Glomerular visceral epithelial cell (primary cell): ENCODE measurements at regions not wholly inside any gene's neighbourhood (a gene's known extent, or its start where the extent isn't known, plus 50 kb on each side); places are given as distances from the start of the nearest gene placed in this dataset.

Experiments
- DNase-seq: peaks from one replicate; pipeline ENCODE4 v3.0.0-alpha.2; 2016; ENCODE audit errors: extremely low spot score

DNA sequence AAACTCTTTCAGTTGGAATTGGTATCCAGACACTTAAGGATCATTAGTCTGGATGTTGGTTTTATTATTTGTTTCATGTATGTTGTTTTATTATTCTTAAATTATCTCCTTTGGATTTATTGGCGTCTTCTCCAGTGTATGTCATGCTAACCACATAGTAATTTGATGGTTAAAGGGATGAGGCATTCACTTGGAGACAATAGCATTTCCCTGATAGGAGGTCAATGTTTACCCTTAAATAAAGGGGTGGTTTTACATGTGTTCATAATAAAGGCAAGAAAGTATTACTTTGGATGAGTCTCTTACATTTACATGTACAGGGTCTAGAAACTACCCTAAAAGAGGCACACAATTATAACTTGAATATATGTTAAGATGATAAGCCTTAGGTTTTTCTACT lies 51.2 kb upstream of the RNF144B start:
- no peak for DNase-seq

DNA sequence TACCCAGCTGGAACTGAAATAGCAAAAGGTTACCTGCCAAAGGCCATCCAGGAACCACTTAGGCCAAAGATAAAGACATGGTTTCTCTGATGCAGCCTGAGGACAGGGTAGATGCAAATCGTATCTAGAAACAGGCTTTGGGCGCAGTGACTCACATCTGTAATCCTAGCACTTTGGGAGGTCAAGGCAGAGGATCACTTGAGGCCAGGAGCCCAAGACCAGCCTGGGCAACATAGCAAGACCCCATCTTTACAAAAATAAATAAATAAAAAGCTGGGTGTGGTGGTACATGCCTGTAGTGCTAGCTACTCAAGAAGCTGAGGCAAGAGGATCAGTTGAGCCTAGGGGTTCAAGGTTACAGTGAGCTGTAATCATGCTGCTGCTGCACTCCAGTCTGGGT lies 52.9 kb upstream of the RNF144B start:
- DNase-seq, result no peak

DNA sequence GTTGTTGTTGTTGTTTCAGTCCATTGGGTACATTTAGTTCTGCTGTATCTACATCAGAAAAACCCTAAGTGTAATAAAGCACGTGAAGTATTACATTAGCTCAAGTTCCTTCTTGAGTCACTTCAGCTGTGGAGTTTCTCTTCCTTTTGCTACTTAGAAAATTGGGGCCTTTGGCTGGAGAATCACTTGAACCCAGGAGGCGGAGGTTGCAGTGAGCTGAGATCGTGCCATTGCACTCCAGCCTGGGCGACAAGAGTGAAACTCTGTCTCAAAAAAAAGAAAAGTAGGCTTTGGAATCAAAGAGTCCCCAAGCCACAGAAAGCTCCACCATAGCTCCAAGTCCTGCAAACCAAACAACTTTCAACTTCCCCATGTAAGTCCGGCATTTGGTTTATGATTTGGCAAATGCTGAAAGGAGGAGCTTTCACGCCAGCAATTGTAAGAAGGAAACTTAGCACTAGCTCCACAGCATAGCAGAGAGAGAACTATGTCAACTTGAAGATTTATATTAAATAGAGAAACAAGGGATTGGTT lies 56.5 kb upstream of the RNF144B start:
- DNase-seq, result no peak

DNA sequence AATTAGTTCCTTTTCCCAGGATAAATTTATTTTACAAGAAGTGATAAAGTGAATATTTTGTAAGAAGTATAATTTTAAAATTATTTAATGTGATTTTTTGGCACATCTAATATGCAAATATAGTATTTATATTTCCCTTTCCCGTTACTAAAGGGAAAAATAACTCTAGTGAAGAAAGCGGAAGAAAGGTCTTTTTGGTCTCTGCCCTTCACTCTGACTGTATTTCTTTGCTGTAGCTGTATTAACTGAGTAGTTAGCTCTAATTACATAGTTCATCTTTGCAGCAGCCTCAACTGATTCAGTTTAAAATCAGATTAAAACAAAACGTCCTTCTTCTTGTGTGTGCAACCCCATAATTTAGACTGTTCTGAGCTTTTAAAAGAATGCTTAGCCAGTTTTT lies 57.4 kb upstream of the RNF144B start:
- no peak for DNase-seq

DNA sequence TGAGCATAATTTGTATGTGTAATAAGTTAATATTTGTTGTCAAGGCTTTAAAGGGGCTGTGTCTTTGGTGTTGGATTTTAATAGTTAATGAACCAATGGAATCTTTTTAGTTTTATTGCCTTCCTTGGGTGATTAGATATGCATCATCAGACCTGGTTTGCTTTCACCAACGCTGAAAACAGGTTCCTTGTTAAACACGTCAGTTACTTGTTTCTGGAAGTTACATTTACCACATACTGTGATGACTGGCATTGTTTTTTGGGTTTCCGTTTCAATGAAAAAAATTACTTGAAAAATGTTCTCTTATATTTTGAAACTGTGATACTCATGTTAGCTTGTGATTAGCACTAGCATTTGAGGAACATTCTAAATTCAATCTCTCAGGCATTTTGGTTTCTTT lies 58.6 kb upstream of the RNF144B start:
- DNase-seq, result no peak

DNA sequence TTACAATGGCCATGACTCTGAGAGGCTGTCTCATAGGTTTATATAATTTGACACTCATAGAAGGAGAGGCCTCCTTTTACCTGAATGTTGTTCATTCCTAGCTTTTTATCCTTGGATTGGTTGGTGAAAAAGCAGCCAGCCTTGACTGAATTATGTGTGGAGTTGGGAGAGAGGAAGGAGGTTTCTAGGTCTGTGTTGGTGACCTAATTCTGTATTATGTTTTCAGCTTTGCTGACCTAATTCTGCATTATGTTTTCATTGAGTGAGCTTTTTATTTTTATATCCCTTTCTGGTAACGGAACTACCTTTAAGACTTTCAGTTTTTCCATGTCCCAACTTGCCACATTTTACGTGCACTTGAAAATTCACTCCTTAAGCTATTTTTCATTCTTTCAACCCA lies 59.1 kb upstream of the RNF144B start:
- DNase-seq, result no peak

DNA sequence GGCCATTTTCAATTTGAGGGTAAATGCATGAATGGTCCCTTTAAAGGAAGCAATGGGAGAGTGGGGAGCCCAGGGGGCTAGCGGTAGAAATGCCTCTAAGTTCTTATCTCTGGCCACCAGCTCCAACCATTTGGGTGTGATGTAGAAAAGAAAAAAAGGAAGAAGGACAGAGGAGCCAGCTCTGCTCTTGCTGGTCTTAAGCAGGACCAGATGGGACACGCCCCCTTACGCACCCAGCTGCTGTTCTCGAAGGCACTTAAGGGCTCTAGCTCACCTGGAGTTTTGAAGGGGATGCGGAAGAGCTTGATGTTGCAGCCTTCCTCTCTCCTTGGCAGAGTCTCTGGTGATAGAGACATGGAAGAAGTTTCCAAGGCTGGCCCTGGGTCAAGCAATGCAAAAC lies 59.5 kb upstream of the RNF144B start:
- no peak for DNase-seq

DNA sequence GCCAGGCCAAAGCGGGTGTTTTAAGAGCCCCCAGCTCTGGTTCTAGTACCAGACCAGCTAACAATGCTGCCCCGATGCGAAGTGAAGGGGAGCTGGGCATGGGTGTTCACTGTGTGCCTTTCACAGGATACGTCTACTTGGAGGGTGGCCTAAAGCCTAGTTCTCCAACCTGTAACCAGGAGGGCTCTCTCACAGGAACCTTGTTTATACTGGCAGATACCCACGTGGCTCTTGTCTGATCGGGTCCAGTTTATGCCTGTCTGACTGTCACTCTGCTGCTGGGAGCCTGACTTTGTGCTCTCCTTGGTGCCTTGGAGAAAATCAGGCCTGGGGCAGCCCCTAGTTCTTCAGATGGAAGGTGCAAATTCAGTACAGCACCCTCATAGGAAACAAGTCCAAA lies 60.2 kb upstream of the RNF144B start:
- DNase-seq, result no peak

DNA sequence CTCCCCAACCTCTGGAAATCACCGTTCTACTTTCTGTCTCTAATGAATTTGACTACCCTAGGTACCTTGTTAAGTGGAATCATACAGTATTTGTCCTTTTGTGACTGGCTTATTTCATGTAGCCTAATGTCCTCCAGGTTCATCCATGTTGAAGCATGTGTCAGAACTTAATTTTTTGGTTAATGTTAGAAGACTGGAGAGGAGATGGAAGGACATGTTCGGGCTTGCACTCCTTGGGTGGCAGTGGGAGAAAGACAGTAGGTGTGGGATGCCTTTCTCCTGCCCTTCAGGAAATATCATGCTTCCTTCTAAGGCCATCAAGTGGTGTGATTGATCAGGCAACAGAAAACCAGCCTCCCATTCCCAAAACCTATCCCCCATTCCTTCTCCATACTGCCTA lies 61.1 kb upstream of the RNF144B start:
- DNase-seq, result no peak

DNA sequence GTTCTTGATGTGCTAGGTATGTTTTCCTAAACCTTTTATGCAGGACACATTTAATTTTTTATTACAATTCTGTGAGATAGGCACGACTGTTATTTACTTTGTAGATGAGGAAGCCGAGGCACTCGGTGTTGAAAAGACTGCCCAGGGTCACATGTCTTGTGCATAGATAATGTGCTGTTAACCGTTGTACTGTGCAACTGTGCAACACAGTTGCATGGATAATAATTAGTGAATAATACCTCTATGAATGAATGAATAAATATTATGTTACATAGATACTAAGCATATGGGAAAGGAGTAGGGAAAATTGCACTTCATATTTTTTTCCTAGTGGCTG lies 60.3 kb upstream of the DEK start:
- no peak for DNase-seq

DNA sequence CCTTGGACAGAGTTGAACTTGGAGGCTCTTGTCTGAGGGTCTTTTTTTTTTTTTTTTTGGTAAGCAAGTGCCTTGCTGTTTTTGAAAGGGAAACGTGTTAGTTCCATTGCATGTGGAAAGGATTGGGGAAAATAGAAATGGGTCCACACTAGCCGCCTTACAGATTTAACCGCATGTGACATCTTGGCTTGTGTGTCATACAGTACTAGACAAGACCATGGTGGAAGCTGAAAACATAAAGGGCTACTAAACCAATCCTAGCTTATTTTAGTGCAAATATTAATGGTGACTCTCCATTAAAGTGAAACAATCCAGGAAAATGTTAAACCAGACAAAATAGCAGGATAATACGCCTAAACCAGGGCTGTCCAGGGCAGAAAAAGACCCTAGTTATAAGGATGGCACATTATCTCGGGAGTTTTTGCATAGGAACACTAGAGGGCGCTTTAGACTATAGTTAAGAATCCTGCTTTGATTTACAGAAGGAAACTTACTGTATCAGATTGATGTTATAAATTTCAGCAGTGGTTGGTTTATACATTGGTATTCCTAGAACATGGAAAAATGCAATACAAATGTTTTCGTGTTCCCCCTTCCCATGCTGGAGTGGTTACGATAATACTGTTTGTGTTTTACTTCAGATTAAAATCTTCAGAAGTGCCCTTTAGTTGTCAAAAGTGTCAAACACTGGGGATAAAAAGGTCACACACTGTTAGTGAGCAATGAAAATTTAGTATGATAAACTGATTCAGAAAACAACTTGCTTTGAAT lies 59.8 kb upstream of the DEK start:
- DNase-seq, result peak; percentile 65

DNA sequence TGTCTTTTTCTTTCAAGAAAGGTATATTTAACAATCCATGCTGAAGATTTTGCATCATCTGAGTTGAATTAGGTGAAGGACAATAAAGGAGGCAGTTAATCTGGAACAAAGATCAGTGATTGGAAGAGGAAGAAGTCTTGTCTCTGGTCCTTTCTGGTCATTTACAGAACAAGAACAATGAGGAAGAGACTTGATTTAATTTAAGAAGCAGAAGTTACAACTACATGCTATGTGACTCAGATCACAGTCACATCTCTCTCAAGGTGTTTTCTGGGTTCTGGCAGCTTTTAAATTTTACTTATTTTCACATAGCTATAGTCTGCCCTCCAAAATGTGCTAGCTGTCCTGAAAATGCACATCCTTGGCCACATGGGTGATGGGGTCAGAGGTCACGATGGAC lies 53.5 kb upstream of the DEK start:
- DNase-seq, result no peak

DNA sequence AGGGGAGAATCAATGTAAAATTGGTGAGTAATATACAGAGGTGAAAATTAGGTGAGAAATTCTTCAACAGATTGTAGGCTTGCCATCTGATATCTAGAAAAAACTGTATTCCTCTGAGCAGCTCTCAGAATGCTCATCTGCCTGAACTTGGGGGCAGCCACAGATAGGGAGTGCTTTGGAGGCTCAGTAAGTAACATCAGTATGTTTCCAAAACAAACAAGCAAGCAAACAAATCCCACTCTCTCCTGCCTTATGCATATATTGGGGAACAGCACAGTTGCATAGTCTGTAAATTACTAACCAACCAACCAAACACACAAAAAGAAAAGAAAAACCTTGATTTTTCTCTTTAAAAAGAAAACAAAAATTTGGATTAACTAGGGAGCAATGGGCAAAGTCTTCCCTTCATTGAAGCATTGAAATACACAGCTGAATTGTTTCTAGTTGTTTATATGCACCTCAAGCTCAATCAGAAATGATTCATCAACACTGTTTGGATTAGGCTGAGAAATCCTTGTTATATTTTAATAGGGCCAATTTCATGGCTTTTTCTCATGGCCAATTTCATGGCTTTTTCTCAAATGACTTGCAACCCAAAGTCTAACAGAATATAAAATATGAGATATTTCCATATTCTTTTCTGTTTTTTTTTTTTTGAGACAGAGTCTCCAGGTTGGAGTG lies 50.1 kb upstream of the DEK start:
- no peak for DNase-seq
